Fibroblast of pulmonary artery (primary cell): ENCODE measurements at regions not wholly inside any gene's neighbourhood (a gene's known extent, or its start where the extent isn't known, plus 50 kb on each side); places are given as distances from the start of the nearest gene placed in this dataset.

ENCODE experiments used
- DNase-seq: peaks from one replicate; pipeline ENCODE4 v3.0.0-alpha.2; 2010; ENCODE audit warnings: low read depth
- H3K4me3 ChIP-seq: replicated peaks from 2 replicates; pipeline ENCODE4 v1.5.1; 2011; ENCODE audit warnings: low read depth, mild to moderate bottlenecking, control low read depth, low read length, moderate library complexity
- CTCF ChIP-seq: IDR thresholded peaks from 2 replicates; pipeline ENCODE4 v1.5.1; 2011; ENCODE audit warnings: mild to moderate bottlenecking, control low read depth, low read length, inconsistent platforms; ENCODE audit errors: missing control alignments

- DNase-seq: no peak
- no peak for TF ChIP-seq CTCF
- no peak overlapping the region for H3K4me3 ChIP-seq
Observed at GRCh38 chr2:235247001-235247400, 246.8 kb upstream of the AGAP1 start.

GRCh38 chr2:235255693-235256092 lies 238.2 kb upstream of the AGAP1 start:
- TF ChIP-seq CTCF: no peak
- DNase-seq: peak; percentile 33
- H3K4me3 ChIP-seq: no peak overlapping the region

- no peak for TF ChIP-seq CTCF
- H3K4me3 ChIP-seq: no peak overlapping the region
- no peak for DNase-seq
Observed at GRCh38 chr2:235257590-235257989, 236.3 kb upstream of the AGAP1 start.

- H3K4me3 ChIP-seq: no peak overlapping the region
- TF ChIP-seq CTCF: no peak
- peak; percentile 28 for DNase-seq
Observed at GRCh38 chr2:235262750-235263149, 231.1 kb upstream of the AGAP1 start.

- H3K4me3 ChIP-seq: peak overlapping the region; percentile 30
- peak; percentile 91 for DNase-seq
- TF ChIP-seq CTCF: no peak
Observed at GRCh38 chr2:235263205-235264120, 230.4 kb upstream of the AGAP1 start.

- DNase-seq: no peak
- no peak for TF ChIP-seq CTCF
- H3K4me3 ChIP-seq: no peak overlapping the region
Observed at GRCh38 chr2:235264121-235264493, 229.7 kb upstream of the AGAP1 start.

- no peak for TF ChIP-seq CTCF
- H3K4me3 ChIP-seq: no peak overlapping the region
- DNase-seq: no peak
Observed at GRCh38 chr2:235264512-235264911, 229.3 kb upstream of the AGAP1 start.
